H1 (cell line): ENCODE measurements at regions not wholly inside any gene's neighbourhood (a gene's known extent, or its start where the extent isn't known, plus 50 kb on each side); places are given as distances from the start of the nearest gene placed in this dataset.

Experiments
- TF ChIP-seq, protein P1 (sequence below): IDR thresholded peaks from 2 replicates; pipeline ENCODE4 v1.6.1; 2011; ENCODE audit warnings: low read depth, mild to moderate bottlenecking, low read length; ENCODE audit not compliant: insufficient read depth

DNA sequence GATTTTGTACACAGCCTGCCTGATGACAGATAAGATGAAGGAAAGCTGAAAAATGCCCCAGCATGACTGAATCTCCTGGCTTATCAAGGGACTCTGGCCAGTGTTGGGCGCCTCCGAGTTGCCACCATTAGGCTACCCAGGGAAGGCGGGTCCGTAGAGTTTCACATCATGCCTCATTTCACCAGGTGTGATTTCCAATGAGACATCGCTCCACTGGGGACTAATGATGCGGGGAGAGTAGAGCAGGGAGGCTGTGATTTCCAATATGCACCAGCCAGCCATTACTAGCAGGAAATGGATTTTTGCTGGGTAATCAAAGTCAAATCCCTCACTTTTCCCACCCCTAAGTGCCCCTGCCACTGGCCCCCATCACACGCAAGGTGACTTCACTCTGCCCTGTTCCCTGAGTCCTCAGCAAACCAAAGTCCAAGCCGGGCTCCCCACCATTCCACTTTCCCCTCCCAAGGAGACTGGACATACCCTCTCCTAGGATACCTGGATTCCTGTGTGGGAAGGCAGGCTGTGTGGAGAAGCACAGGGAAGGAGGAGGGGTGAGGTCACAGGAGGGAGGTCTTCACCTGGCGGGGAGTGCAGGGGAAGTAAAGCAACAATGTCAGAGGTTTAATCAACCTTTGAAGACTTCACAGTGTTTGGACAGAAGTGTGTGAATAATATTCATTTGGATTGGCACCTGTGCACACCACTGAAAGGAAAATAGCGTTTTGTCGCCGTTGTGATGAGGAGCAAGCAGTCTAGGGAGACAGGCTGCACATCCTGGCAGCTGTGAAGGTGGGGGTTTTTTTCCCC lies 613.3 kb upstream of the CADM1 start (continued):
- TF ChIP-seq, protein P1, sequence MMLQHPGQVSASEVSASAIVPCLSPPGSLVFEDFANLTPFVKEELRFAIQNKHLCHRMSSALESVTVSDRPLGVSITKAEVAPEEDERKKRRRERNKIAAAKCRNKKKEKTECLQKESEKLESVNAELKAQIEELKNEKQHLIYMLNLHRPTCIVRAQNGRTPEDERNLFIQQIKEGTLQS: no peak
